ENCODE measurements at regions not wholly inside any gene's neighbourhood (a gene's known extent, or its start where the extent isn't known, plus 50 kb on each side); places are given as distances from the start of the nearest gene placed in this dataset.

- no peak for DNase-seq
Observed at GRCh38 chr17:56648321-56648720, 54.8 kb downstream of the NOG start.

GRCh38 chr17:56648806-56649205 is 55.3 kb downstream of the NOG start:
- no peak for DNase-seq

- DNase-seq: no peak
Observed at GRCh38 chr17:56652628-56653027, 59.1 kb downstream of the NOG start.

GRCh38 chr17:56653877-56654276 is 60.4 kb downstream of the NOG start:
- DNase-seq: peak; percentile 25

GRCh38 chr17:56656701-56657327 is 63.3 kb downstream of the NOG start:
- no peak for DNase-seq

- DNase-seq: no peak
Observed at GRCh38 chr17:56658648-56659047, 65.1 kb downstream of the NOG start.

- no peak for DNase-seq
Observed at GRCh38 chr17:56659622-56660021, 66.1 kb downstream of the NOG start.

- no peak for DNase-seq
Observed at GRCh38 chr17:56661906-56662305, 68.4 kb downstream of the NOG start.

- no peak for DNase-seq
Observed at GRCh38 chr17:56665864-56666263, 72.4 kb downstream of the NOG start.

GRCh38 chr17:56667925-56668458 is 74.5 kb downstream of the NOG start:
- no peak for DNase-seq

- no peak for DNase-seq
Observed at GRCh38 chr17:56672195-56672594, 78.7 kb downstream of the NOG start.

- DNase-seq: no peak
Observed at GRCh38 chr17:56674401-56674925, 81.0 kb downstream of the NOG start.

- no peak for DNase-seq
Observed at GRCh38 chr17:56675876-56676660, 82.6 kb downstream of the NOG start.

GRCh38 chr17:56676810-56677209 is 83.3 kb downstream of the NOG start:
- DNase-seq: no peak

- peak; percentile 49 for DNase-seq
Observed at GRCh38 chr17:56678249-56679114, 85.0 kb downstream of the NOG start.

- peak; percentile 52 for DNase-seq
Observed at GRCh38 chr17:56679115-56679776, 85.7 kb downstream of the NOG start.

- no peak for DNase-seq
Observed at GRCh38 chr17:56679777-56680422, 86.4 kb downstream of the NOG start.

- no peak for DNase-seq
Observed at GRCh38 chr17:56680676-56681075, 87.2 kb downstream of the NOG start.

- DNase-seq: no peak
Observed at GRCh38 chr17:56681561-56682266, 88.2 kb downstream of the NOG start.

- DNase-seq: no peak
Observed at GRCh38 chr17:56688151-56688550, 94.7 kb downstream of the NOG start.

Data from NCI-H69 (cell line).